ENCODE measurements at regions not wholly inside any gene's neighbourhood (a gene's known extent, or its start where the extent isn't known, plus 50 kb on each side); places are given as distances from the start of the nearest gene placed in this dataset.

GRCh38 chr7:70994176-70994575 lies 137.8 kb upstream of the GALNT17 start:
- Histone ChIP-seq H4K20me1 (ENCODE audit: insufficient read depth) (no peaks in the 10 kb centered on the region), H3F3A (ENCODE audit: insufficient read depth) (no peaks in the 10 kb centered on the region), H3K4me1 (ENCODE audit: insufficient read depth) (no peaks in the 10 kb centered on the region), H3K79me2 (ENCODE audit: insufficient read depth) (no peaks in the 10 kb centered on the region), H3K4me3 (no peak overlapping the region), H3K9me3 (ENCODE audit: low read depth) (no peaks in the 10 kb centered on the region), H2AFZ (no peak overlapping the region), H3K27me3 (replicated peaks; ENCODE audit: insufficient read depth) (no peaks in the 10 kb centered on the region), H3K36me3 (ENCODE audit: low read depth) (no peaks in the 10 kb centered on the region), H3K9ac (no peak overlapping the region), H3K9me2 (ENCODE audit: insufficient read depth) (no peaks in the 10 kb centered on the region), H3K4me2 (ENCODE audit: unreplicated experiment) (no peak overlapping the region), H3K27ac (no peak overlapping the region)
- in situ Hi-C loops (cut with MboI), result no loop called here
- 1 to 5% methylated on average over 5 of the region's 5 CpGs for WGBS, 2 experiments (ENCODE audit: low coverage in 1 of 2, low lambda C conversion rate in 2 of 2, missing lambda C conversion rate in 2 of 2)
- TF ChIP-seq EZH2 (IDR thresholded peaks at IDR 0.05; ENCODE audit: insufficient read depth, poor library complexity, severe bottlenecking) (no peak), EZH2phosphoT487 (IDR thresholded peaks at IDR 0.05; ENCODE audit: insufficient read depth, low read depth) (no peak)
- DNase-seq, result no peak

GRCh38 chr7:70997261-70997660 lies 134.7 kb upstream of the GALNT17 start:
- no peaks in the 10 kb centered on the region for H3K79me2 ChIP-seq (ENCODE audit: insufficient read depth)
- no peaks in the 10 kb centered on the region for H3K9me3 ChIP-seq (ENCODE audit: low read depth)
- no peaks in the 10 kb centered on the region for H3F3A ChIP-seq (ENCODE audit: insufficient read depth)
- no peak for TF ChIP-seq EZH2 (IDR thresholded peaks at IDR 0.05; ENCODE audit: insufficient read depth, poor library complexity, severe bottlenecking)
- in situ Hi-C loops (cut with MboI), result no loop called here
- no peaks in the 10 kb centered on the region for H4K20me1 ChIP-seq (ENCODE audit: insufficient read depth)
- H3K9me2 ChIP-seq (ENCODE audit: insufficient read depth), result no peaks in the 10 kb centered on the region
- H3K4me3 ChIP-seq, result no peak overlapping the region
- 0 to 3% methylated on average over 1 of the region's 1 CpG for WGBS, 2 experiments (ENCODE audit: low coverage in 1 of 2, low lambda C conversion rate in 2 of 2, missing lambda C conversion rate in 2 of 2)
- no peaks in the 10 kb centered on the region for H3K36me3 ChIP-seq (ENCODE audit: low read depth)
- H3K27ac ChIP-seq, result no peak overlapping the region
- no peak overlapping the region for H3K4me2 ChIP-seq (ENCODE audit: unreplicated experiment)
- no peak overlapping the region for H2AFZ ChIP-seq
- H3K4me1 ChIP-seq (ENCODE audit: insufficient read depth), result no peaks in the 10 kb centered on the region
- no peak overlapping the region for H3K9ac ChIP-seq
- no peaks in the 10 kb centered on the region for H3K27me3 ChIP-seq (replicated peaks; ENCODE audit: insufficient read depth)
- no peak for DNase-seq

- Histone ChIP-seq H3K4me2 (ENCODE audit: unreplicated experiment) (no peak overlapping the region), H3K9ac (no peak overlapping the region), H3K4me3 (no peak overlapping the region), H3K9me3 (ENCODE audit: low read depth) (no peaks in the 10 kb centered on the region), H3K4me1 (ENCODE audit: insufficient read depth) (no peaks in the 10 kb centered on the region), H3F3A (ENCODE audit: insufficient read depth) (no peaks in the 10 kb centered on the region), H4K20me1 (ENCODE audit: insufficient read depth) (no peaks in the 10 kb centered on the region), H3K27me3 (replicated peaks; ENCODE audit: insufficient read depth) (no peaks in the 10 kb centered on the region), H3K9me2 (ENCODE audit: insufficient read depth) (no peaks in the 10 kb centered on the region), H3K27ac (no peak overlapping the region), H2AFZ (no peak overlapping the region), H3K36me3 (ENCODE audit: low read depth) (no peaks in the 10 kb centered on the region), H3K79me2 (ENCODE audit: insufficient read depth) (no peaks in the 10 kb centered on the region)
- 15 to 17% methylated on average over 5 of the region's 5 CpGs for WGBS, 2 experiments (ENCODE audit: low coverage in 1 of 2, low lambda C conversion rate in 2 of 2, missing lambda C conversion rate in 2 of 2)
- in situ Hi-C loops (cut with MboI), result no loop called here
- TF ChIP-seq EZH2phosphoT487 (IDR thresholded peaks at IDR 0.05; ENCODE audit: insufficient read depth, low read depth) (no peak), EZH2 (IDR thresholded peaks at IDR 0.05; ENCODE audit: insufficient read depth, poor library complexity, severe bottlenecking) (no peak)
- no peak for DNase-seq
Observed at GRCh38 chr7:71005109-71005508, 126.8 kb upstream of the GALNT17 start.

GRCh38 chr7:71009636-71010035 lies 122.3 kb upstream of the GALNT17 start:
- no peak overlapping the region for H3K4me3 ChIP-seq
- no peaks in the 10 kb centered on the region for H3K79me2 ChIP-seq (ENCODE audit: insufficient read depth)
- no peaks in the 10 kb centered on the region for H3K9me2 ChIP-seq (ENCODE audit: insufficient read depth)
- TF ChIP-seq EZH2 (IDR thresholded peaks at IDR 0.05; ENCODE audit: insufficient read depth, poor library complexity, severe bottlenecking), result no peak
- TF ChIP-seq EZH2phosphoT487 (IDR thresholded peaks at IDR 0.05; ENCODE audit: insufficient read depth, low read depth), result no peak
- 17 to 21% methylated on average over 3 of the region's 3 CpGs for WGBS, 2 experiments (ENCODE audit: low coverage in 1 of 2, low lambda C conversion rate in 2 of 2, missing lambda C conversion rate in 2 of 2)
- in situ Hi-C loops (cut with MboI), result no loop called here
- H3K9me3 ChIP-seq (ENCODE audit: low read depth), result no peaks in the 10 kb centered on the region
- no peak overlapping the region for H3K9ac ChIP-seq
- H4K20me1 ChIP-seq (ENCODE audit: insufficient read depth), result no peaks in the 10 kb centered on the region
- no peak overlapping the region for H2AFZ ChIP-seq
- H3K4me1 ChIP-seq (ENCODE audit: insufficient read depth), result no peaks in the 10 kb centered on the region
- no peaks in the 10 kb centered on the region for H3K36me3 ChIP-seq (ENCODE audit: low read depth)
- no peaks in the 10 kb centered on the region for H3F3A ChIP-seq (ENCODE audit: insufficient read depth)
- H3K27me3 ChIP-seq (replicated peaks; ENCODE audit: insufficient read depth), result no peaks in the 10 kb centered on the region
- no peak overlapping the region for H3K27ac ChIP-seq
- DNase-seq, result no peak
- no peak overlapping the region for H3K4me2 ChIP-seq (ENCODE audit: unreplicated experiment)

GRCh38 chr7:71015252-71015900 lies 116.6 kb upstream of the GALNT17 start:
- no peaks in the 10 kb centered on the region for H3K27me3 ChIP-seq (replicated peaks; ENCODE audit: insufficient read depth)
- H3K79me2 ChIP-seq (ENCODE audit: insufficient read depth), result no peaks in the 10 kb centered on the region
- H2AFZ ChIP-seq, result no peak overlapping the region
- WGBS, 2 experiments (ENCODE audit: low coverage in 1 of 2, low lambda C conversion rate in 2 of 2, missing lambda C conversion rate in 2 of 2), result 10% methylated on average over 17 of the region's 17 CpGs
- in situ Hi-C loops (cut with MboI), result no loop called here
- H3K27ac ChIP-seq, result no peak overlapping the region
- no peak overlapping the region for H3K4me3 ChIP-seq
- no peaks in the 10 kb centered on the region for H3K9me3 ChIP-seq (ENCODE audit: low read depth)
- no peak overlapping the region for H3K4me2 ChIP-seq (ENCODE audit: unreplicated experiment)
- no peak for TF ChIP-seq EZH2phosphoT487 (IDR thresholded peaks at IDR 0.05; ENCODE audit: insufficient read depth, low read depth)
- no peak for TF ChIP-seq EZH2 (IDR thresholded peaks at IDR 0.05; ENCODE audit: insufficient read depth, poor library complexity, severe bottlenecking)
- H3F3A ChIP-seq (ENCODE audit: insufficient read depth), result no peaks in the 10 kb centered on the region
- no peaks in the 10 kb centered on the region for H3K4me1 ChIP-seq (ENCODE audit: insufficient read depth)
- no peaks in the 10 kb centered on the region for H4K20me1 ChIP-seq (ENCODE audit: insufficient read depth)
- no peak for DNase-seq
- H3K9ac ChIP-seq, result no peak overlapping the region
- no peaks in the 10 kb centered on the region for H3K9me2 ChIP-seq (ENCODE audit: insufficient read depth)
- H3K36me3 ChIP-seq (ENCODE audit: low read depth), result no peaks in the 10 kb centered on the region

All from GM23248 (cell line).